ENCODE measurements at regions not wholly inside any gene's neighbourhood (a gene's known extent, or its start where the extent isn't known, plus 50 kb on each side); places are given as distances from the start of the nearest gene placed in this dataset.
A peak's percentile ranks its signal among the peaks of the same experiment; 100 is the strongest.

- DNase-seq = no peak
These were observed 167.2 kb downstream of the CAPZA3 start for GRCh38 chr12:18905134-18905533.

GRCh38 chr12:18906395-18906794, 168.5 kb downstream of the CAPZA3 start:
- DNase-seq = peak; percentile 48

- peak; percentile 49 for DNase-seq
These were observed 169.2 kb downstream of the CAPZA3 start for GRCh38 chr12:18907127-18907526.

GRCh38 chr12:18907728-18908127, 169.8 kb downstream of the CAPZA3 start:
- peak; percentile 46 for DNase-seq

- peak; percentile 67 for DNase-seq
These were observed 170.3 kb downstream of the CAPZA3 start for GRCh38 chr12:18908191-18908590.

GRCh38 chr12:18919871-18920511, 182.1 kb downstream of the CAPZA3 start:
- DNase-seq = no peak

- DNase-seq = no peak
These were observed 184.9 kb downstream of the CAPZA3 start for GRCh38 chr12:18922851-18923250.

GRCh38 chr12:18923721-18924120, 185.8 kb downstream of the CAPZA3 start:
- DNase-seq = no peak

GRCh38 chr12:18926188-18926587, 188.3 kb downstream of the CAPZA3 start:
- DNase-seq = no peak

GRCh38 chr12:18932211-18932610, 194.3 kb downstream of the CAPZA3 start:
- no peak for DNase-seq

GRCh38 chr12:18932715-18933114, 194.8 kb downstream of the CAPZA3 start:
- no peak for DNase-seq

GRCh38 chr12:18935371-18935965, 194.1 kb upstream of the PLEKHA5 start:
- DNase-seq = no peak

- no peak for DNase-seq
These were observed 190.5 kb upstream of the PLEKHA5 start for GRCh38 chr12:18939051-18939450.

GRCh38 chr12:18942669-18943068, 186.9 kb upstream of the PLEKHA5 start:
- no peak for DNase-seq

- no peak for DNase-seq
These were observed 186.3 kb upstream of the PLEKHA5 start for GRCh38 chr12:18943200-18943599.

- no peak for DNase-seq
These were observed 183.4 kb upstream of the PLEKHA5 start for GRCh38 chr12:18946106-18946505.

GRCh38 chr12:18951218-18951617, 178.3 kb upstream of the PLEKHA5 start:
- DNase-seq = no peak

- DNase-seq = no peak
These were observed 176.0 kb upstream of the PLEKHA5 start for GRCh38 chr12:18953505-18953904.

- DNase-seq = no peak
These were observed 173.9 kb upstream of the PLEKHA5 start for GRCh38 chr12:18955594-18955993.

- no peak for DNase-seq
These were observed 164.3 kb upstream of the PLEKHA5 start for GRCh38 chr12:18965203-18965602.

- DNase-seq = no peak
These were observed 162.6 kb upstream of the PLEKHA5 start for GRCh38 chr12:18966954-18967353.

- DNase-seq = no peak
These were observed 161.7 kb upstream of the PLEKHA5 start for GRCh38 chr12:18967814-18968213.

- no peak for DNase-seq
These were observed 160.0 kb upstream of the PLEKHA5 start for GRCh38 chr12:18969512-18969911.

GRCh38 chr12:18970603-18971002, 158.9 kb upstream of the PLEKHA5 start:
- DNase-seq = no peak

- DNase-seq = no peak
These were observed 157.6 kb upstream of the PLEKHA5 start for GRCh38 chr12:18971932-18972331.
